ENCODE measurements at regions not wholly inside any gene's neighbourhood (a gene's known extent, or its start where the extent isn't known, plus 50 kb on each side); places are given as distances from the start of the nearest gene placed in this dataset.

GRCh38 chr2:37873229-37873628 lies 51.9 kb upstream of the RMDN2 start:
- ATAC-seq (peak in 7 of 8 donors; percentile 7 to 74 (median 43)), DNase-seq (peak in 1 of 2 donors; percentile 69)
- Histone ChIP-seq H3K4me3 (no peak overlapping the region), H3K9me3 (no peaks in the 10 kb centered on the region), H3K27ac (peak overlapping the region in 9 of 10 donors; percentile 1 to 84 (median 67)), H3K4me1 (peaks cover 16 to 86% (median 69%) of the 10 kb centered on the region in 9 donors), H3K36me3 (no peaks in the 10 kb centered on the region), H3K27me3 (no peaks in the 10 kb centered on the region)
- TF ChIP-seq, protein P1, sequence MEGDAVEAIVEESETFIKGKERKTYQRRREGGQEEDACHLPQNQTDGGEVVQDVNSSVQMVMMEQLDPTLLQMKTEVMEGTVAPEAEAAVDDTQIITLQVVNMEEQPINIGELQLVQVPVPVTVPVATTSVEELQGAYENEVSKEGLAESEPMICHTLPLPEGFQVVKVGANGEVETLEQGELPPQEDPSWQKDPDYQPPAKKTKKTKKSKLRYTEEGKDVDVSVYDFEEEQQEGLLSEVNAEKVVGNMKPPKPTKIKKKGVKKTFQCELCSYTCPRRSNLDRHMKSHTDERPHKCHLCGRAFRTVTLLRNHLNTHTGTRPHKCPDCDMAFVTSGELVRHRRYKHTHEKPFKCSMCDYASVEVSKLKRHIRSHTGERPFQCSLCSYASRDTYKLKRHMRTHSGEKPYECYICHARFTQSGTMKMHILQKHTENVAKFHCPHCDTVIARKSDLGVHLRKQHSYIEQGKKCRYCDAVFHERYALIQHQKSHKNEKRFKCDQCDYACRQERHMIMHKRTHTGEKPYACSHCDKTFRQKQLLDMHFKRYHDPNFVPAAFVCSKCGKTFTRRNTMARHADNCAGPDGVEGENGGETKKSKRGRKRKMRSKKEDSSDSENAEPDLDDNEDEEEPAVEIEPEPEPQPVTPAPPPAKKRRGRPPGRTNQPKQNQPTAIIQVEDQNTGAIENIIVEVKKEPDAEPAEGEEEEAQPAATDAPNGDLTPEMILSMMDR (IDR thresholded peaks at IDR 0.05) = no peak
- intact Hi-C loops (cut with DNase I) = loop anchor here in 6 of 10 donors (2.0 to 10.0 kb wide), 6 partner anchors 18 to 226 kb away; partner anchors contain the start of gene CDC42EP3 (in 4 of the 6)
- 38% methylated on average over 3 of the region's 3 CpGs for WGBS, 2 donors

- H3K4me3 ChIP-seq = no peak overlapping the region
- H3K27me3 ChIP-seq = no peaks in the 10 kb centered on the region
- DNase-seq (no peak), ATAC-seq (peak in 7 of 8 donors; percentile 15 to 57 (median 41))
- H3K36me3 ChIP-seq = no peaks in the 10 kb centered on the region
- no peaks in the 10 kb centered on the region for H3K9me3 ChIP-seq
- H3K27ac ChIP-seq = peak overlapping the region in 9 of 10 donors; percentile 1 to 84 (median 67)
- TF ChIP-seq, protein P1 (IDR thresholded peaks at IDR 0.05) = no peak
- 69 to 78% methylated on average over 7 of the region's 7 CpGs for WGBS, 2 donors
- peaks cover 16 to 80% (median 63%) of the 10 kb centered on the region in 9 donors for H3K4me1 ChIP-seq
- intact Hi-C loops (cut with DNase I) = loop anchor here in 6 of 10 donors (2.0 to 10.0 kb wide), 7 partner anchors 19 to 227 kb away; partner anchors contain the start of gene CDC42EP3 (in 4 of the 6)
Observed at GRCh38 chr2:37873749-37874330, 51.2 kb upstream of the RMDN2 start.

DNA sequence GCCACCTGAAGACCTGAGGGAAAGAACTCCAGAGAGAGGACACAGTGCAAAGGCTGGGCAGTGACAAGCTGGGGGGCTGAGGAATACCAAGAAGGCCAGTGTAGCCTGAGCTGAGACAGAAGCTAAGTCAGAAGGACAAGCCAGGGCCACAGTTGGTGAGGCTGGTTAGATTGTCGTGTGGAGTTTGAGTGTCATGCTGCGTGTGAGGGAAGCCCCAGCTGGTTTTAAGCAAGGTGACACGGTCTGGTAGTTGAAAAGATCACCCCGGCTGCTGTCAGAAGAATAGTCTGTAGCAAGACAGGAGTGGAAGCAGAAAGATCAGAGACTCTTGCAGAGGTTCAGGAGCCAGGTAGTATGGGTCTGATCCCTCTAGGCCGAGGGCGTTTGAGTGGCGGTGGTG lies 50.6 kb upstream of the RMDN2 start:
- TF ChIP-seq, protein P1 (IDR thresholded peaks at IDR 0.05) = no peak
- DNase-seq (no peak), ATAC-seq (no peak)
- WGBS, 2 donors = 96% methylated on average over 7 of the region's 7 CpGs
- intact Hi-C loops (cut with DNase I) = loop anchor here in 5 of 10 donors (2.0 to 10.0 kb wide), 6 partner anchors 37 to 227 kb away; partner anchors contain the start of gene CDC42EP3 (in 4 of the 5)
- peaks cover 16 to 73% (median 61%) of the 10 kb centered on the region in 9 donors for H3K4me1 ChIP-seq
- H3K9me3 ChIP-seq = no peaks in the 10 kb centered on the region
- peak overlapping the region in 5 of 10 donors; percentile 66 to 84 (median 82) for H3K27ac ChIP-seq
- H3K4me3 ChIP-seq = no peak overlapping the region
- no peaks in the 10 kb centered on the region for H3K27me3 ChIP-seq
- H3K36me3 ChIP-seq = no peaks in the 10 kb centered on the region

Measured in heart right ventricle (tissue), 16 donors.